ENCODE measurements at regions not wholly inside any gene's neighbourhood (a gene's known extent, or its start where the extent isn't known, plus 50 kb on each side); places are given as distances from the start of the nearest gene placed in this dataset.

- H3K36me3 ChIP-seq = no peaks in the 10 kb centered on the region
- TF ChIP-seq CTCF (IDR thresholded peaks at IDR 0.05) = no peak
- H3K27ac ChIP-seq = no peak overlapping the region
- intact Hi-C loops (cut with DNase I) = no loop called here
- H3K4me1 ChIP-seq = no peaks in the 10 kb centered on the region
- FAIRE-seq (no peak), ATAC-seq (no peak), DNase-seq (no peak)
- WGBS, 2 donors = 70 to 76% methylated on average over 1 of the region's 1 CpG
- H3K4me3 ChIP-seq = no peak overlapping the region
- no peaks in the 10 kb centered on the region for H3K9me3 ChIP-seq
- H3K27me3 ChIP-seq = no peaks in the 10 kb centered on the region
Observed at GRCh38 chr9:103474156-103474555, 479.0 kb downstream of the CYLC2 start.

- intact Hi-C loops (cut with DNase I) = no loop called here
- FAIRE-seq = no peak
- Histone ChIP-seq H3K36me3 (no peaks in the 10 kb centered on the region), H3K4me1 (no peaks in the 10 kb centered on the region), H3K9me3 (no peaks in the 10 kb centered on the region), H3K27me3 (no peaks in the 10 kb centered on the region), H3K27ac (no peak overlapping the region), H3K4me3 (no peak overlapping the region)
- no peak for TF ChIP-seq CTCF (IDR thresholded peaks at IDR 0.05)
- WGBS, 2 donors = 80 to 84% methylated on average over 19 to 29 of the region's 29 CpGs
- peak in 2 of 6 donors; percentile 45 to 56 for DNase-seq
- ATAC-seq = no peak
Observed at GRCh38 chr9:103483471-103484096, 488.5 kb downstream of the CYLC2 start.

GRCh38 chr9:103485138-103485537, 490.0 kb downstream of the CYLC2 start:
- 39 to 50% methylated on average over 3 of the region's 3 CpGs for WGBS, 2 donors
- no peak for ATAC-seq
- H3K9me3 ChIP-seq = no peaks in the 10 kb centered on the region
- intact Hi-C loops (cut with DNase I) = no loop called here
- no peaks in the 10 kb centered on the region for H3K36me3 ChIP-seq
- H3K27me3 ChIP-seq = no peaks in the 10 kb centered on the region
- H3K4me3 ChIP-seq = no peak overlapping the region
- H3K27ac ChIP-seq = no peak overlapping the region
- TF ChIP-seq CTCF (IDR thresholded peaks at IDR 0.05) = no peak
- no peak for FAIRE-seq
- H3K4me1 ChIP-seq = no peaks in the 10 kb centered on the region
- DNase-seq = no peak

- Histone ChIP-seq H3K27ac (no peak overlapping the region), H3K4me3 (no peak overlapping the region), H3K4me1 (no peaks in the 10 kb centered on the region), H3K36me3 (no peaks in the 10 kb centered on the region), H3K9me3 (no peaks in the 10 kb centered on the region), H3K27me3 (no peaks in the 10 kb centered on the region)
- TF ChIP-seq CTCF (IDR thresholded peaks at IDR 0.05) = no peak
- ATAC-seq (no peak), DNase-seq (peak in 1 of 6 donors; percentile 28), FAIRE-seq (no peak)
- 76 to 88% methylated on average over 9 of the region's 9 CpGs for WGBS, 2 donors
- intact Hi-C loops (cut with DNase I) = no loop called here
Observed at GRCh38 chr9:103514767-103515166, 519.6 kb downstream of the CYLC2 start.

GRCh38 chr9:103522409-103522808, 527.3 kb downstream of the CYLC2 start:
- DNase-seq (no peak), ATAC-seq (no peak), FAIRE-seq (peak; percentile 87)
- Histone ChIP-seq H3K9me3 (no peaks in the 10 kb centered on the region), H3K4me3 (no peak overlapping the region), H3K36me3 (no peaks in the 10 kb centered on the region), H3K27me3 (no peaks in the 10 kb centered on the region), H3K27ac (no peak overlapping the region), H3K4me1 (no peaks in the 10 kb centered on the region)
- intact Hi-C loops (cut with DNase I) = no loop called here
- 78 to 87% methylated on average over 3 of the region's 3 CpGs for WGBS, 2 donors
- no peak for TF ChIP-seq CTCF (IDR thresholded peaks at IDR 0.05)

All from pancreas (tissue), 10 donors.